CD4-positive, alpha-beta T cell treated with Interleukin-12 subunit alpha and Interleukin-12 subunit beta, for 1 hour (primary cell): ENCODE measurements at regions not wholly inside any gene's neighbourhood (a gene's known extent, or its start where the extent isn't known, plus 50 kb on each side); places are given as distances from the start of the nearest gene placed in this dataset.

Experiments used
- DNase-seq: peaks from one replicate; pipeline ENCODE4 v3.0.0-alpha.2; 2020

GRCh38 chr6:164130585-164130984 is 716.1 kb downstream of the QKI start:
- DNase-seq = no peak

DNA sequence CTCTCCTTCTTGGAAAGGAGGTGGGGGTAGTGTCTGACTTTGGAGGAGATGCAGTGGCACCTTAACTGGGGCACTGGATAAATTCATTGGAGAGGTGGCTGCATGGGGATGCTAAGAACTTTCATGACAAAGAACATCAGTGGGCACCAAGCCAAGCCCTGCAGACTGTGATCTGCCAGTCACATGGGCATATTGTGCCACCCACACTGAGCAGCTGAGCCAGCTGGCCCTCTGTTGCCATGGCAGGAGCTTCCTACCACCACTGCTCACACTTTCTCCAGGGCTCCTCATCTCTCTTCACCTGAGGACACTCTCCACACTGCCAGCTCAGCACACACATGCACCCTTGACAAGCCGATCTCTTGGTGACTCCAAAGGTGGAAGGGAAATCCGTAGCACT is 715.6 kb downstream of the QKI start:
- no peak for DNase-seq

DNA sequence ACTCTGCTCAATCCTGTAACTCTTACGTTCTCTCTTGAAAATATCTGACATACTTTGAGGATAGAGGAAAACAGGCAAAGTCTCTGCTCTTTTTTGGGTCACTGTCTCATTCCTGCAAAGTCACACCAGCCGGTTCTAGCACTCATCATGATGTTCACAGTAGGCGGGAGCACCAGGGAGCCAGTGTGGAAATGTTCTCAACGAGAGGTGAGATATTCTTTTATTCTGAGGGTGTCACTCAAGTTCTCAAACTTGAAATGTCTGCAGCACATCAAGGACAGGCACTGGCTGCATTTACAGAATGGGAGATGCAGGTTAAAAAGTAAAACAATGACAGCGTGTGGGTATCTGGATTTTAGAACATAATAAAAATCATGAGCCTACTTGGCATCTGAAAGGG is 714.7 kb downstream of the QKI start:
- no peak for DNase-seq

DNA sequence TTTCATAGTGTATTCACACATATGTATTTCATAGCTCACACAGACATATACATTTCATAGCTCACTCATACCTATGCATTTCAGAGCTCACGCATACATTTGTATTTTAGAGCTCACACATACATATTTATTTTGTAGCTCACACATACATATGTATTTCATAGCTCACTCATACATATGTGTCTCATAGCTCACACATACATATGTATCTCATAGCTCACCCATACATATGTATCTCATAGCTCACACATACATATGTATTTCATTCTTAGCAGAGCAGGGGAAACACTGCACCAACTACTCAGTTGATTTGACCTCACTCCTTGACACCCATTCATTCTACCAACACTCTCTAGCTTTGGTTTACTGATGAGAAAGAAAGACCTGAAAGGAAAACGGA is 713.6 kb downstream of the QKI start:
- DNase-seq = no peak

DNA sequence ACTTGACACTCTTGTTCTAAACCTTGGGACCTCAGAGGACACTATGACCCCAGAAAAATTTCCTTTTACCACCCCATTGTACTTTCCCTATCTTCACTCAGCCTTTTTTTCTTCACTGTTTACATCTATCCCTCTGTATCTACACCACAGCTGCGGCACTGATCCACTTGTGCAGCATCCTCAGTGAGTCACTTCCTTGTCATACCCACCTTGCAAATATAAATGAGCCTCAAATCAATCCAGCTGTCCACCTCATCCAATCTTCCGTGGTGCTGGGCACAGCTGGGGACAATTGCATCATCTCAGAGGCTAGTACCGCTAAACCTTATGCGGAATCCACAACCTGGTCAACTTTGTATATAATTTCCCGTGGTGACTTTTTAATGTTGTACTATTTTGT is 710.5 kb downstream of the QKI start:
- DNase-seq = no peak

DNA sequence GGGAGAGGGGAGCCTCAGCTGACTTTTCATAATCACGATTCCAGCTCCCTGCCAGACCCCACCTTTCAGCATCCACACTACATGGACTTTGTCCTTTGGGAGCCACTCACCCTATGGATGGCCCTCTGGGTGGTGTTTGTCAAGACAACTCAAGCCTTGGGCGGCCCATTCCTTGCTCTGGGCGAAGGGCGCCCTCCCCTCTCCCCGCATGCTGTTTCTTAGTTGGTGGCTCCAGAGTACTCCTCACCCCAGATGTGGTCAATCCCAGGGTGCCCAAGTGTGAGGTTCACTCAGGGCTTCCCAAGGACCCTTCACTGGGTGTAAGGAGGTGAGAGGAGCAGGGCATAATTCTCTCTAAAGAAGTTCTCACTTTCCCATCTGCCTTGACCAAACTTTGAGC is 710.0 kb downstream of the QKI start:
- no peak for DNase-seq

DNA sequence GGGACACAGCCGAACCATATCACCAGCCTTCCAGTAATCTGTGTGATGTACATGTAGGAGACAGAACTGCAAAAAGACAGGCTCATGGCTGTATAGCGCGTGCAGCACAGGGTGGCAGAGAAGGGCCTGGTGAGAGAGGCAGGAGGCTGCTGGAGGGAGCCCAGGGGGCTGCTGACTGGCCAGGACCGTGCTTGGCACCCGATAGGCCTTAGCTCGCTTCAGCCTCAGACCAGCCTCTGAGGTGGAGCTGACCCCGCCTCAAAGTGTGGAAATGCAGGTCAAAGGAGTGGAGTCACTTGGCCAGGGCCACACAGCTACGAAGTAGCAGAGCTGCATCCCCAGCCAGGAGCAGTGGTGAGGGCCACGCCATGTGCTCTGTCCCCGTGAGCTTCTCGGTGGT is 707.6 kb downstream of the QKI start:
- no peak for DNase-seq

DNA sequence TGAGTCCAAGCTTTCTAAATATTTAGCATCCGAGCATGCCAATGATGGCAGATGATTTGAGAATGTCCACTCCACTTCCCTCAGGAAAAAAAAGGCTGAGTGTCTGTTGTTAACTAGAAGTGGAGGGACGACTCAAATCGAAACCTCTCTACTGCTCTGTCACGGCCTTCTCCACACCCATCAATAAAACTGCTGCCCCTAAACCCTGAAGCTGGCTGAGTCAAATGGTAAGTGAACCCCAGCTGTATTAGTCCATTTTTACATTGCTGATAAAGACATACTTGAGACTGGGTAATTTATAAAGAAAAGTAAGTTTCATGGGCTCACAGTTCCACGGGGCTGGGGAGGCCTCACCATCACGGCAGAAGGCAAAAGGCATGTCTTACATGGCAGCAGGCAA is 707.0 kb downstream of the QKI start:
- DNase-seq = no peak

DNA sequence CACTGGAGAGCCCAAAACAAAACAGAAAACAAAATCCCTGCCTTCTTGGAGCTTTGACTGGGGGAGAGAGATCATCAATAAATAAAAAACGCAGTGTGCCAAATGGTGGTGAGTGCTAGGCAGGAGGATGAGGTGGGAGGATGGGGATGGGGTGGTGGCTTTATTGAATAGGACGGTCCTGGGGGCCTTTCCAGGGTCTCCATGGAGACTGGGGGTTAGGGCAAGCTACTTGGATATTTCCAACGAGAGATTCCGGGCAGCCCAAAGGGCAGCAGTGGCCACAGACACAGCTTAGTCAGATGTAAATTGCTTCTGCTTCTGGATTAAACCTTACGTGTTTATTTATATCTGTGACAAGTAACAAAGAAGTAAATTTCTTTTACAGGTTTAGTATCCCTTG is 700.1 kb downstream of the QKI start:
- no peak for DNase-seq

DNA sequence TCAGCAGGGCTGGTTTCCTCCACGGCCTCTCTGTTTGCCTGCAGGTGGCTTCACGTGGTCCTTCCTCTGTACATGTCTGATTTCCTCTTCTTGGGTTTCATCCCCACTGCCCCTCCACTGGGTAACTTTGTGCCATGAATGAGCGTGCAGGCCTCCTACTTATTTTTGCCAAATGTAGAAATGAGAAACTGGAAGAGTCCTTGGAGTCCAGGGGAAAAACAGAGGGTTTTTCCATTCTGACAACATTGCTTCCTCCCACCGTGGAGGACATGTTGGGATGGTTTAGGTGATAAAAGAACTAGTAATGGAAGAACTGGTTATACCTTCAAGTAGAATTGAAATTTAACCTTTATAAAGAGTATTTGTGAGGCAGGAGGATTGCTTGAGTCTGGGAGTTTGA is 699.5 kb downstream of the QKI start:
- no peak for DNase-seq

DNA sequence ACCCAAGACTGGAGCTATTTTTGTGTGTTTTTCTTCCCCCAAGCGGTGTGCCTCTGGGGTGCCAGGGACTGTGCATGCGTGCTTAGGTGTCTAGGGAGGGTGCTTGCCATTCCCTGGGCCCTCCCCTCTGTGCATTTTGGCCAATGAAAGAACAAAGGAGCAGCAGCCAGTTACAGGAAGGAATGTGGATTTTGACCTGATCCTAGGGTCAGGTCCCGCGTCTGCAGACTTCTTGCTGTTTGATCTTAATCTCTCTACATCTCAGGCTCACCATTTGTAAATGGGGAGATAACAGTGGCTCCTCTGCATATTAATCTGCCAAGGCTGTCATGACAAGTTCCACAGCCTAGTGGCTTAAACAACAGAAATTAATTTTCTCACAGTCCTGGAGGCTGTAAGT is 699.1 kb downstream of the QKI start:
- no peak for DNase-seq

- no peak for DNase-seq
These were observed 695.2 kb downstream of the QKI start for GRCh38 chr6:164109770-164110140.

DNA sequence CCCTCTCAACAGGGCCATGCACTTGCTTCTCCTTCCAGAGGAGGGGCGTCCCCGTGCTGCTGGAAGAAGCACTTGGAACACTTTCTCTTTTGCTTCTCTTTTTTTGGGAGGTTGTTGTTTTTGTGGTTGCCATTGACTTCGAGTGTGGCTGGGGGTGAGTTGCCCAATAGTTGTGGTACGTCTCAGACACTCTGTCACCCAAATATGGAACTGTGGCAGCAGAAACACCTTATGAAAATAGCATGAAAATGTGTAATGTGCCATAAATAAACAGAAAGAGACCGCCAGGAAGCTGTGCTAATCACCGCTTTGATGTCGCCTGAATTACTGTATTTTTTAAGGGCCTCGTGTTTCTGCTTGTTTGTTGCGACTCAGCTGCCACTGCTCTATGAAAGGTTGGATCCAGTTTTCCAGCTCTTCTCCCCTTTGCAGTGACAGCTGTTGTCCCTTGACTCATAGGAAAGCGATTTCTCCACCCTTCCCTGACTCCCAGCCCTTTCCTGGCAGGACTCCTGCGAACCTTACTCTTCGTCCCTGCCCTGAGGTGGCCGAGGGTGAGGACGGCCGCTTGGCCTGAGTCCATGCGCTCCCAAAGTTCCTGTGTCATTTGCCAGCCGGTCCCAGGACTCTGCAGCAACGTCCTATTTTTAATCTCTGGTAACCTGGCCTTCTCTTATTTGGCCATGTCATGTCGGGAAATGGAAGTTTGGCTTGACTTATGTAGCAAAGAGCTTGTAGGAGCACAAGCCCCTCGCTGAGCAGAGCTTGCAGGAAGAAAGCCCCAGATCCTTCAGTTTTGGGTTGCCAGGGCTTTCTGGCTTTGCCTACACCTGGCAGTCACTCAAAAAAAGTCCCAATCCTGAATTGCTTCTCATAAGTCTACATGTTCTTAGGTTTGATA is 694.6 kb downstream of the QKI start:
- peak; percentile 33 for DNase-seq

GRCh38 chr6:164108092-164108491 is 693.6 kb downstream of the QKI start:
- no peak for DNase-seq

DNA sequence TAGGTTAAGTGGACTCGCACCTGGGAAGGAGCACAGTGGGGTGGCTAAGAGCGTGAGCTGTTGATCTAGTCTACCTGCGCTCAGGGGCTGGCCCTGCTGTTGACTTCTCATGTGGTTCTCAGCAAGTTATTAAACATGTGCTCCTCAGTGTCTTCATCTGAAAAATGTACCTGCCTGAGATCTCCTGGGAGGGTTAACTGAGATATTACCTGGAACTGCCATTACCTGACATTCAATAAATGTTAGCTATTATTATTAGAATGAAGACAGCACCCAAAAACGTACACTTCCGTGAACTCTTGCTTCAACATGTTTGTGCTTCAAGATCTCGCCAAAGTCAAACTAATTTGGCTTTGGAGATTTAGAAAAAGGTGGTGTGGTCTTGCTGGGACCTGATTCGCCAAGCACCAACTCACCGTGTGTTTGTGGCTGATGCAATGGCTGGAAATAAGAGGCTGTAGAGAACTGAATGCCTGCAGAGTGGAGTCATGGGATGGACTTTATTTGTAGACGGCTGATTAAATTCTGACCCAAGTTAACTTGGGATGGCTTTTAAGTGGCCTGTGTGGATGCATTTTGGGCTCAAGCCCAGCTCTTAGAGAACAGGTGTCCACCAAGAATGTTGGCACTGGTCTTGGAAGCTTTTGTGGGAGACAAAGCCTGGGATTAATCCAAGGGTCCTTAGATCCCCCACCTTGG is 692.9 kb downstream of the QKI start:
- DNase-seq = no peak

DNA sequence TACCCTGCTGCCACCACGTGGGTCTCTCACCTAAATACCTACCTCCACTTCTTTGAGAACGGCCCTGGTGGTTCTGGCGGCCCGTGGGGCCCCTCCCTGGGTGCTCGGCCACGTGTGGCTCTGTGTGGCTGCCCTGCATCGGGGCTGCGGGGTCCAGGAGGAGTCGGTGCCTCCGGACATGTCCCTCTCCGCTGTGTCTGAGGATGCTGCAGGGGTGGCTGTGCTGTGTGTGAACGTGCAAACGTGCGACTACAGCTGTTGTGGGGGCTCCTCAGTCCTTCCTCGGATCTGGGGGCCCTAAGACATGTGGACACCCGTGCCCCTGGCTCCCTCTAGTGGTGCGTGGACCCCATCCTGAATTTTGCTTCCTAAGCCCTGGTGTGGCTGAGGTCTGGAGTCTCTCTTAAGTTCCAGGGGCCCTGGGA is 691.8 kb downstream of the QKI start:
- no peak for DNase-seq

GRCh38 chr6:164105705-164106104 is 691.2 kb downstream of the QKI start:
- DNase-seq = no peak

GRCh38 chr6:164104432-164104831 is 689.9 kb downstream of the QKI start:
- DNase-seq = no peak

DNA sequence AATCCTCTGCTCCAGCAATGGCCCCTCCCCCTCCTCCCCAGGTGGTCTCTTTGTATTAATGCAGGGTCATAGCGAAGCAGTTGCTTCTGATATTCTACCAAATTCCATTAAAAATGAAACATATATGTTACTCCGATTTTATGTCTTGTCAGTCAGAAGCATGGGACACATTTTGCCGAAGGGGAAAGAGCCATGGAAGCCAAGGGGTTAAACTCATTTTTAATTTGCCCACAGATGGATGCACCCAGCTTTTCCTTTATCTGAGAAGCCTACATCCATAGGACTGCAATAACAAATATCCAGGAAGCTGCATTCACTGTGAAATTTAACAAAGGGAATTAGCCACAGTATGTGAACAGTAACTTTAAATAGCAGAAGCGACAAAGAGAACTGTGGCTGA is 688.2 kb downstream of the QKI start:
- DNase-seq = no peak

DNA sequence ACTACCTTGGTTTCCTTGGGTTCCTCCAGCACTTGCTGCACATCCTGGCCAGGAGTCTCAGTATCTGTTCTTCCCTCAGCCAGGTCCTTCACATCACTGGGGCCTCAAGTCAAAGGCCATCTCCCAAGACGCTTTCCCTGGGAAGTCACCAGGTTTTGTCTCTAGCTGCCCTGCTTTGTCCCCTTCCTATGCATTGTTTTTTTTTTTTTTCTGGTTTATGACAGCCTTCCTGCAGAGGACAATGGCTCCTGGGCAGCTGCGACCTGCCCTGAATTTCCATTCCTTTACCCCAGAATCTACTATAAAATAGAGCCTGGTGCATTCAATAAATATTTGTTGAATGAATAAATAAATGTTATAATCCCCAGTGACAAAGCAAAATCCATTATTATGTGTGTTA is 687.3 kb downstream of the QKI start:
- DNase-seq = no peak

DNA sequence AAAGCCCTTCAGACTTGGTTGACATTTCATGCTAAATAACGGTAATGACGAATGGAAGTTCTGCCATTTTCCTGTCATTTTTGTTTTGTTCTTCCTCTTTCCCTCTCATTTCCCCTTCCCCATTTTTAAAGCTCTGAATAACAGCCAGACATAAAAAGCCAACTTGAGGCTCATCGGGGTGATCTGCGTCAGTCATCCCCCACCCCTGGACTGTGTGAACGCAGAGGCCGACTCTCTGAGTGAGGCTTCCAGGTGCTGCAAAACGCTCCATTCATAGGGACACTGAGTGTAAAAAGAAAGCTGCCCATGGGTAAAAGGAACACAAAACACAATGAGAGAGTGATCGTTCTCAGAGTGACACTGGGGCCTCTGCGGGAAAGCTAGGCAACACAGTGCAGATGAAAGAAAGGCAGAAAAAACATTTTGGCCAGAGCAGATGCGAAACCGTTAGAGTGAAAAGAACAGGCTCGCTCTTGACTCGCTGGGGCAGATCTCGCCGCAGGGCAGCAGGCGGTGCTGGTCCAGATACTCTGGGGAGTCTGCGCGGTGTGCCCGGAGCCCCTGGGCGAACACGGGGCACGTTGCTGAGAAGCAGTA is 684.8 kb downstream of the QKI start:
- DNase-seq = no peak

DNA sequence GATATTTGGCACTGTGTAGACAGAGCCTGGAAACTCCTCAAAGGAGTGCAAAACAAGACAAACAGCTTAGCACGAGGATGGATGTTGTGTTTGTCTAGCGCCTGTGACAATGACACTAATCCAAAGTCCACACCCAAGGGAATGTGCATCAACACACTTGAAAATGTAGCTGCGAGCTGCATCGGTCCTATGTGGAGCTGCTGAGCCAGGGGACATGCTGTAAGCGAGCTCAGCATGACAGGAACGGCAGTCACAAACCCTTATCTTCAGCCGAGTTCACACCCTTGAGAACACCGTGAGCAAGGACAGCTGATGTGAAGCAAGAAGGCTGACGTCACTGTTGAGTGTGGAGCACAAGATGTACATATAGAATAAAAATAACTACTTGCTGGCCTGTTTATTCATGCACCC is 684.3 kb downstream of the QKI start:
- DNase-seq = no peak

DNA sequence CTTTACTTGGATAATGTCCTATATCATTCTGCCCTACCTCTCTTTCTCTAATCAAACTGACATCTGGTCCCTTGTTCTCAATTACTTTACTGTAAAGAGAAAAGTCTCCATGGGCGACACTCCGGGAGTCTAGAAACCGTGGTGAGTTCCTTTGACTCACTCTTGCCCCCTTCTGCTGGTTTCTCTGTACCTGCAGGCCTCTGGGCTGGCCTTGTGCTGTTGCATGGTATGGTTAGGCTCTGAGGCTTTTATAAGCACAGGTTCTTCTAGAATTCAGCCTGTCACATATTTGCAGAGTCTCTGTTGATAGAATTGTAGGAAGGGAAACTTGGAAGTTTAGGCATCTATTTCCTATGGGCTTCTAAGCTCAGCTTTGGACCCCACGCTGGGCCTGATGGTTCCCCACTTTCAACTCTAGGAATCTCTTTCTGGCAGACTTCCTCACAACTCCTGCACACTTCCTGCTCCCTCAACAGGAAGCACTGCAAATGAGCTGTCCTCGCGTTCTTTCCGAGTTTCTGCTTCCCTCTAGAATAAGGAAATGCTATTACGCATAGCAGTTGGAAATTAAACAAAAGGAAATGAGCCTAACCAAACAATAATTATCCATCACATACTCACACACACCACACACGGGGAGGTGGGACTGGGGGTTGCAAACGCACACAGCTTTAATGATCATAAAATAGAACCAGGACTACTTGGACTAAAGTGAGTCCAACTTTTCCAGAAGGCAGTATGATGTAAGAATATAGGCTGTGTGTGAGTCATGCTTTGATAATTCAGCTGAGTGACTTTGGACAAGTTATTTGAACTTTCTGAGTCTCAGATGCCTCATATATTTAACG is 683.3 kb downstream of the QKI start:
- DNase-seq = no peak
